Inflammatory macrophage treated with lipopolysaccharide for 1 hour (primary cell): ENCODE measurements at regions not wholly inside any gene's neighbourhood (a gene's known extent, or its start where the extent isn't known, plus 50 kb on each side); places are given as distances from the start of the nearest gene placed in this dataset.

Source experiments
- DNase-seq, 2 donors: peaks; one replicate each; pipeline ENCODE4 v3.0.0-alpha.2; 2020 to 2022

DNA sequence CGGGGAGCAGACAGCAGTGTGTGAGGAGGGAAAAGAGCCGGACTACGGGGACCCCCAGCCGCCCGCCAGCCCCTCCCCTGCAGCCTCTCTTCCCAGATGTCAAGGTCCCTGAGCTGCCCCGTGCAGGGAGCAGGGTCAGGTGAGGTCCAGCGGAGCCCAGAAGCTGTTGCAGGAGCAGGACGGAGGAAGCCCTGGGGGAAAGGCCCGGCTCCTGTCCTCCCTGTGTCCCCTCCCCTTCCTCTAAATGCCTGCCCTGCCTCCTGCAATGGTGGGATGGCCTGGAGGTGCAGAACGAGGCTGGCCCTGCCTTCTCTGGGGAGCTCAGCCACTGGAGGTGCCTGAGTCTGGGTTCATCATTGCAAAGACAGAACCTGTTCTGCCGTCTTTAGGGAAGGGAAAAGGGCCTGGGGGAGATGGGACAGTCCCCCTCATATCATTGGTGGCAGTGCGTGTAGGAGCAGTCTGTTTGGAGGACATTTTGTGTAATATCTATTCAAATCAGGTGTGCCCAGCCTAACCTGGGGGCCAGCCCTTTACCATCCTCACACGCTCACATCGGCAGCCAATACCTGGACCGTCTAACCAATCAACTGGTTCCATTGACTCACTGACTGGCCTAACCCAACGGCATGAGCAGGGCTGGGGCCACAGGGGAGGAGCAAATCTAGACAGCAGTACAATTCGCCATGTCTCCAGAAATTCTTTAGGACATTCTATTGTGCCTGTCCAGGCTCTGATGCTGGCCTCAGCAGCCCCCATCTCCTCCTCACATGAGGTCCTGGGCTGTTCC is 364.1 kb upstream of the SFSWAP start:
- no peak for DNase-seq

DNA sequence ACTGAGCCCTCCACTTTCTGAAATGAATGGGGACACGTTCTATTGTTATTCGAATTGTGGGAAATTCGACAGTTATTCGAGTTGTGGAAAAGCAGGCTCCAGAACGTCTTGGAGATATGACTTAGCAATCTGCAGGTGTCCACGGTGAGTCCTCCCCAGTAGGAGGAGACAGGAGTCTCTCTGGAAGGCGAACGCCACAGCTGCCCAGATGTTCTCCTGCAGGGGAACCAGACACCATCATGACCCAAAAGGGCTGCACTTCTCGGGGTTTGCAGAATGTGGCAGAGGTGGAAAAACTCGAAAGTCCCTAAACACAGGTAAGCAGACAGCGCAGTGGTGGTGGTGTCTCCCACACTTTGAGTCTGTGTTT is 363.6 kb upstream of the SFSWAP start:
- DNase-seq: no peak

DNA sequence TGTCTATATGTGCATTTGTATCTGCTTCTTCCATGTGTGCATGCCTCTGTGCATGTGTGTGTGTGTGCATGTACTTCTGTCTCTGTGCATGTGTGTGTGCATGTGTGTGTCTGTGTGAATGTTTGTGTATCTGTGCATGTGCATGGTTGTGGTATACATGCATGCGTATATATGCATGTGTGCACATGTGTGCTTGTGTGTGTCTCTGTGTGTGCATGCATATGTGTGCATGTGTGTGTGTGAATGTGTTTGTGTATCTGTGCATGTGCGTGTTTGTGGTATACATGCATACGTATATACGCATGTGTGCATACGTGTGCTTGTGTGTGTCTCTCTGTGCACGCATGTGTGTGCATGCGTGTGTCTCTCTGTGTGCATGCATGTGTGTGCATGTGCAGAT is 363.2 kb upstream of the SFSWAP start:
- DNase-seq: no peak

DNA sequence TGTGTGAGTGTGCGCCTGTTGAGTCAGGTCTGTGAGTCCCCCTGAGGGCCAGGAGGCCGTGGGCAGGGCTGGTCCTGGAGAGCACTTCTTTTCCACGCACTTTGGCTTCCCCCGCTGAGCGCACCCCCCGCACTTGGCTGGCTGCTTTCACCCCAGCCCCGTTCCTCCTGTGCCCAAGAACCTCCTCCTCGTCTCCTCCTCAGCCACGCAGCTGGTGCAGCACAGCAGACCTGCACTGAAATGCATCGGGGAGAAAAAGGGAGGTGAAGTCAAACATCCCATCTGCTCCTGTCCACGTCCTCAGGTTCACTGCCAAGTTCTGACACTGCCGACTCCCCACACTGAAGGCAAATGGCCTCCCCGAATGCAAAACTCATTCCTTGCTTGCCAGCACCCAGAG is 362.7 kb upstream of the SFSWAP start:
- DNase-seq: no peak

DNA sequence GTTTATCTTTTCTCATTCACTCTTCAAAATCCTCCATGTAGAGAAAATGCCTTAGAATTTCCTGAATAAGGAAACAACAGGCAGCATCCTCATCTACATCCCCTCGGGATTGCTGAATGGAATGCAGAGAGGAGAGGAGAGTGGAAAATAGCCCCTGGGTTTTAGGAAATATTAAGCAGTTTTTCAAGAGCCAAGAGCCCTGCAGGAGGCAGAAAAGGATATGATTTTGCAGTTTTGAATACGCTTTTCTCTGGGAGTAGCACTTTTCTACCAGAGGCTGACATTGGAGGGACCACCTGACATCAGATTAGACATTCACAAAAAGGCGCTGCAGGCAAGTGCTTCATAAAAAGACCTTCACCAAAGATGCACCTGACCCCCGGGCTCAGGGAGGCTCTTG is 362.2 kb upstream of the SFSWAP start:
- DNase-seq: no peak

DNA sequence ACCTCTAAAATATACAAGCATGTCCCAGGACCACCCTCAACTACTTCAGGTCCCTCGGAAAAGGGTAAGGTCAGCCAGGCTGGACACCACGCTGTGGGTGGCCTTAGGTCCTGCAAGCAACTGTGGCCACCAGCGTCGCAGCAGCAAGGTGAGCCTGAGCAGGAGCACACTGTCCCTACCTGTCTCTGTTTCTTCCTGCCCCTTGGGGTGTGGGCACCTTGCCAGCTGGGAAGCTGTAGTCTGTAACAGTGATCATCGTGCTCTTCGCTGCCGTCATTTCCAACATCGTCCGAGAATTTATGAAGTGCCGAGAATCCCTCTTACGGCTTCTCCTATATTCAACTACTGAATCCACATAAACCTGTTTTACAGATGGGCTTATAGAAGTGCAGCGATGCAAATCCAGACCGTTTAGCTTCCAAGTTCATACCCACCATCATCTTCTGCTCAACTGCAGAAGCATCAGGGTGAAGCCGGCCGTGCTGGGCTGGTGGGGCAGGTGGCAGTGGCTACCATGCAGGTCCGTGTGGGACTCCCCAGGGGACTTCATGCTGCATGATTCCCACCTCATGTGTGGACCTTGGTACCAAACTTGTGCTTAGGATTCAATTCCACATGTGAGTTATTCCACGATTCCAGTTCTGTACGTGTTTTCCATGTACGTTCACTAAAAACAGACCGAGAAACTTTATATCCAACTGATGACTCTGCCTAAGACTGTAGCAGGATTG is 361.3 kb upstream of the SFSWAP start:
- DNase-seq: no peak

DNA sequence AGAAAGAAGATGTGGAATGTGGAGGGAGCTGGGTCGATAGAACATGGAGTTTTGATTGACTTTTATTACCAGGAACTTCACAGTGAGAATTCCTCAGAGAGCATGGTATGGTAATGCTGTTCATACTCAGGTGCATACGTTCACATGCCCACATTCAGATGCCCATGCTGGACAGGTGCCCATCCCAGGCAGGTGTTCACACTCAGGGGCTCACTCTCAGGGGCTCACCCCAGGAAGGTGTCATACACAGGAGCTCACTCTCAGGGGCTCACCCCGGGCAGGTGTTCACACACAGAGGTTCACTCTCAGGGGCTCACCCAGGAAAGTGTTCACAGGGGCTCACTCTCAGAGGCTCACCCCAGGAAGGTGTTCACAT is 360.0 kb upstream of the SFSWAP start:
- DNase-seq: no peak

DNA sequence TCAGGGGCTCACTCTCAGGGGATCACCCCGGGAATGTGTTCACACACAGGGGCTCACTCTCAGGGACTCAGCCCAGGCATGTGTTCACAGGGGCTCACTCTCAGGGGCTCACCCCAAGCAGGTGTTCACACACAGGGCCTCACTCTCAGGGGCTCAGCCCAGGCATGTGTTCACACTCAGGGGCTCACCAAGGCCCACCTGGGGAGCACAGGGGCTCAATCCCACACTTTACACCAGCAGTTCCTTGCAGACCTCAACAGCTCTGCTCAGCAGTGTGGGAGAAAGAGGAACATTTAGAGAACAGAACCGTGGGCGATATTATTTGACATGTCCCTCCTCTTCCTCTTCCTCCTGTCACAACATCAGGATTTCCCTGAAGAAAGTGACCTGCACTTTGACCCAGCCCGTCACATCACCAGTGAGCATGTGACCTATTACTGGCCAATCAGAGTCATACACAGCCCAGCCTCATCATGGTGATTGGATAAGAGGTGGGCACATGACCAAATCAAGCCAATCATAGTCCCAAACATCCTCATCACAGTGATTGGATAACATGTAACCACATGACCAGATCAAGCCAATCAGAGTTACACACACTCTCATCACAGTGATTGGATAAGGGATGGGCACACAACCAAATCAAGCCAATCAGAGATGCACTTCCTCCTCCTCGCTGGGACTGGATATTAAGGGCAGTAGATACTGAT is 359.4 kb upstream of the SFSWAP start:
- DNase-seq: peak; percentile 86 to 94

DNA sequence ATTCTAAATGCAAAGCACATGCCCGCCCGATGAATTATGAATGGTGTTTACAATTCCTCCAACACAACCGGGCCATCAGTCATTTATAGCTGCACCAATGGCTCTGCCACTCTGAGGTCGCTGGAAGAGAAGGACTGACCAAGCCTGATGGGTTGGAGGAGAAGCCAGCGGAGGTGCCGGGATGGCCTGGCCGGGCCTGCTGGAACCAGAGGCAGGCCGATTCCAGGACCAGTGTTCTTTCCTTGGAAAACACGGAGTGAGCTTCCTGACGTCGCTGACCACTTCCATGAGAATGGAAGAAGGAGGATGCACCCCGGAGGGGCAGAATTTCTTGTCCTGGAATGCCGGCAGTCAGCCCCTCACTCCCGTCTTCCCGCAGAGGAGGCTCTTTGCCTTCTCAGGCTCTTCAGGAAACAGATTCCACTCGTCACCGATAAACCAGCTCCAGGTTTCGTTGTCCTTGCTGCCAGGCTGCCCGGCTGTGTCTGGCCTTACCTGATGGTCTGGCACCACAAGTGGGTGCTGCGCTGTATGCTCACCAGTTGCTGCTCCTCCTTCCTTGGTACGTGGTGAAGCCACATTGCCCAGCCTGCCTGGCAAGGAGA is 358.5 kb upstream of the SFSWAP start:
- DNase-seq: no peak

DNA sequence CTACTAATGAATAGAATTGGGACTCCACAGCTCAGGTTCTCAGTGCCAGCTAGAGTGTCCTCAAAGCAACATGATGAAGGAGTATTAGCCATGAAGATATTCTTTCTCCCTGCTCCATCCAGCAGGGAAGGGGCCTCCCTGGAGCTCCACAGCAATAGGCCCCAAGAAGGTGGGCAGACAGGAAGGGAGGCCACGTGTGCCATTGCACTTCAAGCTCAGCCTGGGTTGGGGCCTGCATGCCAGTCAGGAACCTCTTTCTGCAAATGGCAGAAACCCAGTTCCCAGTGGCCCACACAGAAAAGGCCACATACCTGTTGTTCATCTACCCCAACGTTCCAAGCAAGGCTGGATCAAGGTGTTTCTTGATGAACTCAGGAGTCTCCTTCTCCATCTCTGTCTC is 357.5 kb upstream of the SFSWAP start:
- DNase-seq: no peak

DNA sequence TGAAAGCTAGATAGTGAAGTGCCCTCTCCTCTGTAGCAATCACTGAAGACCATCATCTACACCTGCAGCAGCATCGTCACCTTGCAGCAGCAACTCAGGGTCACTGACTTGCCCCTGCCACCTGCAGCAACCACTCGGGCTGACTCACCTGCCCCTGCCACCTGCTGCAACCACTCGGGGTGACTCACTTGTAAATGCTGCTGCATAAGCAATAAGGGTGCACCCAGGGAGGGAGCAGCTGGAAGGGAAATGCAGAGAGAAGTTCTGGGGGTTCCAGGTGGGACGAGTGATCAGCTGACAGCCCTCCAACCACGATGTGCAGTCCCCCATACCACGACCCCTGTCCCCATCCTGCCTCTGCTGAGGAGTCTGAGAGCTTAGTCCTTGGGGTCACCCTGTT is 357.1 kb upstream of the SFSWAP start:
- no peak for DNase-seq

DNA sequence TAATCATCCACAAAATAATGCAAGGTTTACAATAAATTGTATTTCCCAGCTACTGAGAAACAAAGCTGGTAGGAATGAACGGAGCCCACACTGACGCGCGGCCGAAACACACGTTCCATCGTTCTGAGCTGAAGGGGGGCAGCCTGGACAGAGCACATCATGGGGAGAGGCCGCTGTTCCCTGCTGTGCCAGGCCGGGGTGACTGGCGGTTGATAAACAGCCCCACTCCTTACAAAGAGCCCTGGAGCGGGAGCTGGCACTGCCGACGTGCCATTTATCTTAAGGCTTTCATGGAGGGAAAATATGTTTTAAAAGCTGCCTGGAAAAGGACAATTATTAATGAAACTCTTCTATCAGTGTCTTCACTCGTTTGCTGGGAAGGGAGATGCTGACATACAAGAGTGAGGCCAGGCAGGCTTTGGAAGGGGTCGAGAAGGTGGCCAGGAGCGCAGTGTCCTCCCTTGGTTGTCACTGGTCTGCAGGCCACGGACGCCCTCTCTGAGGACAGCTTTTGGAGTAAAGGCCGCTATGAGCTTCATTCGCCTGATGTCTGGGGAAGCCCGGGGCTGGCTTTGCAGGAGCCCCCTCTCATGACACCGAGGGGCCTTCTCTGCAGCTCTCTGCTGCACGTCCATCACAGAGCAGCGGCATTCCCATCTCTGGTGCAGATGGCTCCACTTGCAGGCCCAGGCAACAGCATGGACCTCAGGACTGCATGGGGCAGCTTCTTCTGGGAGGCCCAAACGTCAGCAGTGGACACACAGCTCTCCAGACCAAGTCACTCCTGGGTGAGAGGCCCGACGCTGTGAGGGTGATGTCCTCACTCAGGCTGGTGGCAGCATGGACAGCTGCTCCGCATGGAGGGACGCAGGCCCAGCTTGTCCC is 355.3 kb upstream of the SFSWAP start:
- DNase-seq: no peak

DNA sequence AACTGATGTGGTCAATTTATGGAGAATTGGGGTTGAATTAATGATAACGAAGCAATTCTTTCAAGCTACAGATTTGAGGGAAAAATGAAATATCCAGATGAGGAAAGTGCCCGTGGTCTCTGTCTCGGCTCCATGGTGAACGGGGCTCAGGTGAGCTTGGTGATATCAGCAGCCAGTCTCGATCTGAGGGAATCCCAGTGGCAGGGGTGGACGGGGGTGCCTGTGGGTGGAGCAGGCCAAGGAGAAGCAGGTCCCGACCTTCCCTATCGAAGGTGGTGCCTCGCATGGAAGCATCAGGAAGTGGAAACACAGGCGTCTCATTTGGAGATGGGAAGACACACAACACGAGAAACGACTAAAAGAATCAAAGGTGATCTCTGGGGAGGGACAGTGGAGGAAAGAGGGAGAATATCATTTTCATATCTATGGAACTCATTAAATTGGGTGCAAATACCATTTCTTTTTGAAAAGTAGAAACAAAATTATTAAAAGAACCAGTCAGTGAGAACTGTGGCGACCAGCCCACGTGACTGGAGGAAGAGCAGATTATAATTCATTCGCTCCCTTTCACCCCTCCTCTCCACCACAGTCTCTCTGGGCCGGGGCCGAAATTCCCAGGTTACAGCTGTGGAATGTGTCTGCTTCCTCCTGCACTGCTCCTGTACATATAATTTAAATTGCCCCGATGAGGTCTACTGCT is 354.3 kb upstream of the SFSWAP start:
- DNase-seq: no peak

DNA sequence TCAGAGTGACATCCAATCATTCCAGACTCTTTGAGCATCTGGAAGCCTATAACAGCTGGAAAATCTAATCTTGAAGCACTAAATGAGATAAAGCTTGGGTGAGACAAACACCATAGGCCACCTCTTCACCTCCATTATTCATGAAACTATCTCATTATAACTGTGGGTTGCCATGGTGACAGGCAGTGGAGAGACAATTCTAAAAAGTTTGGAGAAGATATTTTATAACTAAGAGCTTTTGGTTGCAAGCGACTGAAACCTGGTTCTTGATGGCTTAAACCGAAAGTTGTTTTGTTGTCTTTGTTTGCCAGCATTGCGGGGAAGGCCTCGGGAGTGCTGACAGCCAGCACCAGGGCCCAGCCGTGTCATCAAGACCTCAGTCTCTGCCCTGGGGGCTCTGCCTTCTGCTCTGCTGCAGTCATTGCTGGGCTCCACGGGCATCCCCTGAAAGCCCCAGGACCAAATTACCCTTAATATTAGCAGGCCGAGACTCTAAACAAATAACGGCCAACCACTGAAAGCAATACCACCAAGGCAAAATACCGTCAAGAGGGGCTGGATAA is 353.6 kb upstream of the SFSWAP start:
- DNase-seq: no peak

DNA sequence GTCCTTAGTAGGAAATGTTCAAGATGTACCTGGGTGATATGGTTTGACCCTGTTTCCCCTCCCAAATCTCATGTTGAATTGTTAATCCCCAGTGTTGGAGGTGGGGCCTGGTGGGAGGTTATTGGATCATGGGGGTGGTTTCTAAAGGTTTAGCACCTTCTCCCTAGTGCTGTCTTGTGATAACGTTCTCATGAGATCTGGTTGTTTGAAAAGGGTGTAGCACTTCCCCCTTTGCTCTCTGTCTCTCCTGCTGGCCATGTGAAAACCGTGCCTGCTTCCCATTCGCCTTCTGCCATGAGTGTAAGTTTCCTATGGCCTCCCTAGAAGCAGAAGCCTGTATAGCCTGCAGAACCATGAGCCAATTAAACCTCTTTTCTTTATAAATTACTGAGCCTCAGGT is 353.0 kb upstream of the SFSWAP start:
- DNase-seq: no peak

DNA sequence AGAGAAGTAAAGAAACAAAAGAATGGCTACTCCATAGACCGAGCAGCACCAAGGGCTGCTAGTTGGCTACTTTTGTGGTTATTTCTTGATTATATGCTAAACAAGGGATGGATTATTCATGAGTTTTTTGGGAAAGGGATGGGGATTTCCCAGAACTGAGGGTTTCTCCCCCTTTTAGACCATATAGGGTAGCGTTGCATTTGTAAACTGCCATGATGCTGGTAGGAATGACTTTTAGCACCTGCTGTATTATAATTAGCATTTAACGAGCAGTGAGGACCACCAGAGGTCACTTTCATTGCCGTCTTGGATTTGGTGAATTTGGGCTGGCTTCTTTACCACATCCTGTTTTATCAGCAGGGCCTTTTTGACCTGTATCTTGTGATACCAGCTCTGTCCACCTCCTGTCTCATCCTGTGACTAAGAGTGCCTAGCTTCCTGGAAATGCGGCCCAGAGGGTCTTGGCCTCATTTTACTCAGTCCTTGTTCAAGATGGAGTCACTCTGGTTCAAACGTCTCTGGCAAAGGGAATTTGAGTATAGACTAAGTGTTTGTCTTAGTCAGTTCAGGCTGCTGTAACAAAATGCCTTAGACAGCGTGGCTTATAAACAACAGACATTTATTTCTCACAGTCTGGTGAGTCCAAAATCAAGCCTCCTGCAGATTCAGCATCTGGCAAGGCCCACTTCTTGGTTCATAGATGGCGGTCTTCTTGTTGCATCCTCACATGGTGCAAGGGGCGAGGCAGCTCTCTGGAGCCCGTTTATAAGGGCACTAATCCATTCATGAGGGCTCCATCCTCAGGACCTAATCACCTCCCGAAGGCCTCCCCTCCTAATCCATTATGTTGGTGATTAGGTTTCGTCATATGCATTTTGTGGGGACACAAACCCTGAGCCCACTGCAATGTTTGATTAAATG is 348.3 kb upstream of the SFSWAP start:
- no peak for DNase-seq

DNA sequence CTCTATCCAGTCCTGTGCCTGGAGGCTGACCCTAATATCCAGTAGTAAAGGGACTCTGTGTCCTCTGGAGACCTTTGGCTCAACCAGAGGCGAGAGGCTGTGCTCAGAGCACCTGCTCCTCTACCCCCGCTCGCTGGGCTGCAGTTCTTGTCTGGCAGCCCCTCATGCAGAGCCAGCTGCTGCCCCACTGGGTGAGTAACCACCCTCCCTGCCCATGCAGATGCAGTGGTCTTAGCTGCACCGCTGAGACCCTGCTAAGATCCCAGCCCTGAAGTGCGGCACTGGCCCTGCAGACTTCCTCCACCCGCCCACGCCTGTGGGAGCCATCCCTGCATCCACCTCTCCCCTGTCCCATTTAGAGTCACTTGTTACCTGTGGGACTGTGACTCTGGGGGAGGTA is 347.5 kb upstream of the SFSWAP start:
- DNase-seq: no peak

DNA sequence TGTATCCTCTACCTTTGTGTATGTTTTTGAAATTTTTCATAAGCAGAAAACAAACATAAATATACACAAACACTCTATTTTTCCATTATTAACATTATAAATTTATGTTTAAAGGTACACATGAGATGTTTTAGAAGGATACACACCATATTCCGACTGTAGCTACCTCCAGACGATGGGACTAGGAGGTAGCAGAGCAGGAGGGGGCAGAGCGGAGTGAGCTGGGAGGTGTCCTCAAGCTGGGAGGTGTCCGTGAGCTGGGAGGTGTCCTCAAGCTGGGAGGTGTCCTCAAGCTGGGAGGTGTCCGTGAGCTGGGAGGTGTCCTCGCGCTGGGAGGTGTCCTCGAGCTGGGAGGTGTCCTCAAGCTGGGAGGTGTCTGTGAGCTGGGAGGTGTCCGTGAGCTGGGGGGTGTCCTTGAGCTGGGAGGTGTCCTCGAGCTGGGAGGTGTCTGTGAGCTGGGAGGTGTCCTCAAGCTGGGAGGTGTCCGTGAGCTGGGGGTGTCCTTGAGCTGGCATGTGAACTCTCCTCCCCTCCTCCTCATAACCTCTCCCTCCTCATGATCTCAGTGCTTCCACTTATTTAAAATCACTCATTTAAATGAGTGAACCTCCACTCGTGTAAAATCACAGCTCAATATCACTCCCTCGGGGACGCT is 346.9 kb upstream of the SFSWAP start:
- no peak for DNase-seq

DNA sequence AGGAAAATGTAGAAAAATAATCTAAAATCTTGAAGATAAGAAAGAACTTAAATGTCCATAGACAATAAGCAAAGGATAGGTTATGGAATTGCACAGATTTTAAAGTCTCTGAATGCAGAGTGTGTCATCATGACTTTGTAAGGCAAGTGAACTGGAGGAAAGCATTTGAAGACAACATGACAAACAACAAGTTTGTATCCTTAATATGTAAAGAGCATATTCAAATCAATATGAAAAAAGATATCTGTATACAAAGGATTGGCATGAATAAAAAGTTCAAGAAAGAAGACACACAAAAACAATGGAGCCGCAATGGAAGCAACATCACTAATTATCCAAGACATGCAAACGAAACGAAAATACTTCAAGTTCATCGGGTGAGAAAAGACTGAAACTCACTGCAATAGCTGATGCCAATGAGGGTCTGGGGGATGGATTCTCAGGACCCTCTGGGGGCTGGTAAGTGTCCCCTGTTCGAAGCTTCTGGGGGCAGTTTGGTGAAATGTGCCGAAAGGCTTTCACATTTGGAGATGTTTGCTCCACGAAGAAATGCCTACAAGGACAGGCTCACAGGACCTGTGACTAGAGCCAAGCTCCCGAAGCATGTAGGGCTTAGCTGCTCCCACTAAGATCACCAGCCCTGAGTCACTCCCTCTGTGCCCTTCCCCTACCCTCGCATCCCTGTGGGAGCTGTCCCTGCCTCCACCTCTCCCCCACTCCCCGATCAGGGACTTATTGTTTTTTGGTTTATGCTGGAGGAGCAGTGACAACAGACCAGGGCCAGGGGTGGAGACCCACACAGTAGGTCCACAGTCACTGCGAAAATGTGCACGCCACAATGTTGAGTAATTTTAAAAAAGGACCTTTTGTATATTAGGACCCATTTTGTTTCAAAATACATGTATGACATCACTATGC is 345.7 kb upstream of the SFSWAP start:
- no peak for DNase-seq
